Urothelium cell line (cell line): ENCODE measurements at regions not wholly inside any gene's neighbourhood (a gene's known extent, or its start where the extent isn't known, plus 50 kb on each side); places are given as distances from the start of the nearest gene placed in this dataset.

Experiments used
- DNase-seq: peaks from one replicate; pipeline ENCODE4 v3.0.0; 2011; ENCODE audit warnings: low spot score, mixed read lengths
- FAIRE-seq: peaks from 2 replicates; lab custom pipeline; 2011; peaks lifted over from hg19 to GRCh38; lab: Jason Lieb, UNC

DNA sequence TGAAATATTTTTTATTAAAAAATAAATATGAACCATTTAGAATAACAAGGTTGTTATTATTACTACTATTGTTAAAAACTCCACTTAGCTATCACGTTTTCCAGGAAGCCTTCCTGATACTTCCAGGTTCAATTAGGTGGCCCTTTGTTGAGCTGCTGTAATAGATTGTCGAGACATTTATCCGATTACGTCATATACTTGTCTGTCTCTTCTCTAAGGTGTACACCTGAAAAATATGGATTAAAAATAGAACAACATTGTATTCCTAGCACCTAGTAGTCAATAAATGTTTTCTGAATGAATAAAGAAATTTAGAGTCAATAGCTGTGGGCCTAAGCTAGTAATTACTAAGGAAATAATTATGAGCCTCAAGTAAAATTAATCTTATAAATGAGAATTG lies 359.6 kb downstream of the RNF144B start:
- DNase-seq (no peak), FAIRE-seq (no peak)

DNA sequence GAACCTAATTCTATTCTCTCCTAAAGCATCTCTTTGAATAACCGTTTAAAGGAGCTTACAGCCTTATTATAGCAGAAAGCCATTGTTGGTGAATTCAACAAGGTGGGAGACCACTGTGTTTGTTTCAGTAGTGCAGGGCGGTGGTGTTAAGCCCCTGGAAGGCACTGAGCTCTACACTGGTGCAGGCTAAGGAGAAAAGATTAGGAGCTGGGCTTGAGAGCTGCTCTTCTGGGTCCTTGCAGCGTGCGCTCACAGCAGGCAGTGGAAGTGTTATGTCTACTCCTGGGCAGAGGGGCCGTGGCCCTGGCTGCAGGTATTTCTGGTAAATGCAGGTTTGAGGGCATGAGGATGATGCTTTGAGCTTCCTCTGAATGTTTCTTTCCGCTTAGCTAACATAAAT lies 361.2 kb downstream of the RNF144B start:
- FAIRE-seq (no peak), DNase-seq (no peak)

DNA sequence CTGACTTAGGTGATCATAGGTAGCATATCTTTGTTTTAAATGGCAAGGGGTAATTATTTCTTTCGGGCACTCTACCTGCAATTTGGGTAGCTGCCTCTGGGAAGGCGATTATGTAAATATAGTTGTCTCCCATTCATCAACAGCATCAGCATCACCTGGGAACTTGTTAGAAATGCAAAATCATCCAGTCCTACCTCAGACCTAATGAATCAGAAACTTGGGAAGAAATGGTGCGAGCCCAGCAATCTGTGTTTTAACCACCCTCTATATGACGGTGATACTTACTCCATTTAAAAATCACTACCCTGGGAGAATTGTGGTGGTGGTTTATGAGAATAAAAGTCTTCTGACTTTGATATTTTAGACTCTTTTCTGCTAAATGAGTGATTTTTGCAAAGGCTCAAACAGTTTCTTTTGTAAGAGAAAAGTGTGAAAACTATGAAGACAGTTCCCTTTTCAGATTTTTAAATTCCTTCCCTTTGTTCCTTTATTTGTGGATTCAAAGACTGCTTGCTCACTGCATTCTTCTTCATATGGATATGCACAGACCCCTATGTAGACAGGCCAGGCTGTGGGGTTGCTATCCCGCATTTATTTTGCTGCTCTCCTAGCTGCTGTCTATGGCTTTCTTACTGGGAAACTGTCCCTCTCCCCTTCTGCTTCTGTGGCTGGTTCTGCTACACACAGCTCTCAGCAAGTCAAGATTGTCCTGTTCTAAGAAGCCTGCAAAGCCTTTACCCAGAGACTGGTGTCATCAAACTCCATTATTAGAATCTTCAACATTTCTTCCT lies 365.3 kb downstream of the RNF144B start:
- no peak for DNase-seq
- FAIRE-seq, result no peak

DNA sequence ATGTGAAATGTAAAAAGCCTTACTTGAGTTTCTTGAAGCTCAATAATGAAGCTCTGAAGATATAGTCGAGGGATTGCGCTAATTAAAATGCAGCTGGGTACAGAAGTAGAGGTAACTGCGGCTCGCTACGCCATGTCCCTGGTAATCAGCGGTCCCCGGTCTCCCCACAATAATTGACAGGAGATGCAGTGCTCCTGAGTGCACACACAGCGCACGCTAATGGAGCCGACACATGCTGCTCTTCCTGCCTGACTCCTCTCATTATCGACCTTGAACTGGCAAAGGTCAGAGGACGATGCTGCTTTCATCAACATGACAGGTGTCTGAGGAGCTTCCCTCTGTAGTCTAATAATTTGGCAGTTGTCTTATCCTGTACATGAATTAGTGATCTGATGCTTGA lies 365.9 kb downstream of the RNF144B start:
- FAIRE-seq (no peak), DNase-seq (no peak)

DNA sequence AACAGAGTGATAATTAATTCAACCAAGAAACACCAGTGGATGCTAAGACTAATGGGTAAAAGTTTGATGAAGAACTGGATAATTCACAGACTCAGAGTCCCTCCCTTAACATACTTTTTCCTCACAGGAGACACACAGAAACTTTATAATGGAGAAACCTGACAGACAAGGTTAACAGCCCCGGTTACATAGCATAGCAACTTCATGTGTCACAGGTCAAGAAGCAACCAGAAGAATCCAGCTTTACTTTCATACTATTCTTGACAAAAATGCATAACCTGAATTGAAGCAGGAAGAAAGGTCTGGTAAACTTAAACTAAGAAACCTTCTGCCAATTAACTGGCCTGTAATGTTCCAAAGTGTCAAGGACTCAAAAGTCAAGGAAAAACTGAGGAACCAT lies 375.9 kb downstream of the RNF144B start:
- DNase-seq (no peak), FAIRE-seq (no peak)

DNA sequence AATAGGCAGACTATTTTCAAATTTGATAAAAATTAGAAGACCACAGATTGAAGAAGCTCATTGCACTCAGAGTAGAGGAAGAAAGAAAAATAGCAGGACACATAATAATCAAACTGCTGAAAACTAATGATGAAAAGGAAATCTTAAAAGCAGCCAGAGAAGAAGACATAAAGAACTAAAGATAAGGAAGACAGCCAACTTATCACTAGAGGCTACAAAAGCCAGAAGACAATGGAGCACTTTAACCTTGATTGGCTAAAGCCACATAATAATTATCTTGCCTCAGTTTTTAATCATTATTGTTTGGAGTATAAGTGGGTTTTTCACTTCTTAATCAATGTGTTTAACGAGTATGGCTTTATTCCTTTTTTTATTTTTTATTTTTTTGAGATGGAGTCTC lies 397.6 kb downstream of the RNF144B start:
- DNase-seq, result no peak
- no peak for FAIRE-seq

DNA sequence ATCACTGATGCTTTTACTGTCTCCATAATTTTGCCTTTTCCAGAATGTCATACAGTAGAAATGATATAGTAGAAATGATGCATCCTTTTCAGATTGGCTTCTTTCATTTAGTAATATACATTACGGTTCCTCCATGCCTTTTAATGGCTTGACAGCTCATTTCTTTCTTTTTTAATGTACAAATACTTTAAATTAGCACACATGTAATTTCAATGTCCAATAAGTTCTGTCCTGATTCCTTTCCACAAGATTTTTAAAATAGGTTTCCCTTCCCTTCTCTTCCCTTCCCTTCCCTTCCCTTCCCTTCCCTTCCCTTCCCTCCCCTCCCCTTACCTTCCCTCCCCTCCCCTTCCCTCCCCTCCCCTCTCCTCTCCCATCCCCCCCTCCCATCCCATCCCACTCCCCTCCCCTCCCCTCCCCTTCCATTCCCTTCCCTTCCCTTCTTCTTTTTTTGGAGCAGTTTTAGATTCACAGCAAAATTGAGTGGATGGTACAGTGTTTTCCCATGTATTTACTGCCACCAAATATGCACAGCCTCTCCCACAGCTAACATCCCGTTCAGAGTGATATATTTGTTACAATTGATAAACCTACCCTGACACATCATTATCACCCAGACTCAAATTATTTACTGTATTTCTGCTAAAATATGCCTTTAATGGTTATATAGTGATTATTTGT lies 398.8 kb downstream of the RNF144B start:
- no peak for FAIRE-seq
- DNase-seq, result no peak

DNA sequence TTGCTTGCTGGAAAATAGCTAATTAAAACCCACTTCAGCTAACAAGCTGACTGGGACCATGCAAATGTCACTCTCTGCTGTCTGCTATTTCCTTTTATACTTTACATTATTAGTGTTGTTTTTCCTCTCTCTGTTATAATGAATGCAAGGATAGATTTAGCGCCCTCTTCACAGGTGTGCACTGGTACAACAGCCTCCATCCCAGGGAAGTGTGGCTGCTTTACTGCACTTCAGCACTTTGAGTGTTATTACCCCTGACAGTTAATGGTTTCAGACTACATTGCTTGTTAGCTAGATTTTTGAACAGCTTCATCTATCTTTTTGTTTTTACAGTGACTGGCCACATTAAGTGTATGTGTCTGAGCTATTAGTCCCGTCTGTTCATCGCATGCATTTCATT lies 405.7 kb downstream of the RNF144B start:
- DNase-seq, result no peak
- no peak for FAIRE-seq

GRCh38 chr6:18795726-18796125 lies 408.6 kb downstream of the RNF144B start:
- no peak for DNase-seq
- FAIRE-seq, result no peak

DNA sequence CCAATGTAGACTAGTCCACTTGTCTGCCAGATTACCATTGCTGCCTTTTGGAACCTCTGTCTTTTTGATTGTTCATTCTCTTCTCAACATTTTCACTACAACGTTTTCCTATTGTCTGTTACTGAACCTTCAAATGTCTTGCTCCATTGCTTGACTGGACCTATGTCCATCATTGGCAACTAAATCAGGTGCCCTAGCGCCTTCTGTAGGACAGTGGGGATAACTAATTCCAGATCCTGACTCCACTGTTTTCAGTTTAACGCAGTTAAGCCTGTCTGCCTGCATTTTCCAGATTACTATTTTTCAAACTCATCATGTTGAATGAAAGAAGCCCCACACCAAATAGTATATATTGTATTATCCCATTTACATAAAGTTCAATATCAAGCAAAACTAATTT lies 433.6 kb downstream of the RNF144B start:
- no peak for FAIRE-seq

GRCh38 chr6:18823782-18824386 lies 436.7 kb downstream of the RNF144B start:
- FAIRE-seq (no peak), DNase-seq (peak; percentile 15)

More for the DNA sequence above, 433.6 kb downstream of the RNF144B start:
- DNase-seq, result no peak

DNA sequence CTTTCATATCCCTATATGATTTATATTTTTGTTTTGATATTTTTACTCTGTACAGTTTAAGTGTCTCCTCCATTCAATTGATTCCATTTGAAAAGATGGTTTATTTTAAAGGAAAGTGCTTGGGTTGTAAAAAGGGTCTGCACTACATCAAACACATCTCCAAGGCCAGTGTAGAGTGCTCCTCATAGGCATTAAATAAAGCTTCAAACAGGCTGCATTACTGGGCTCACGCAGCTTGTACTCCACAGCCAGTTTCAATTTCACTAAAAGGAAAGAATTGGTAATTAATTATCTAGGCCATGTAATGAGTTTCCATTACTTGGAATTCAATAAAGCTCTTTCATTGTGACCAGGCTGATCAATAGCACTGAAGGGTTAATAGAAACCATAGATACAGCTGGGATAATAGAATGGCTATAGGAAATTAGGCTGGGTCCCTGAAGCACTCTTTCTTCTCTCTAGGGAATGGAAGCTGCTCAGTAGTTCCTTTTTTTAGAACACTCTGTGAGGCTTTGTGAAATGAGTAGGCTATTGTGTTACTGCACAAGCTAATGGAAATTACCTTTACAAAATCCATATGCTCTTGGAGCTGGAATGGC lies 442.2 kb downstream of the RNF144B start:
- FAIRE-seq (no peak), DNase-seq (no peak)

DNA sequence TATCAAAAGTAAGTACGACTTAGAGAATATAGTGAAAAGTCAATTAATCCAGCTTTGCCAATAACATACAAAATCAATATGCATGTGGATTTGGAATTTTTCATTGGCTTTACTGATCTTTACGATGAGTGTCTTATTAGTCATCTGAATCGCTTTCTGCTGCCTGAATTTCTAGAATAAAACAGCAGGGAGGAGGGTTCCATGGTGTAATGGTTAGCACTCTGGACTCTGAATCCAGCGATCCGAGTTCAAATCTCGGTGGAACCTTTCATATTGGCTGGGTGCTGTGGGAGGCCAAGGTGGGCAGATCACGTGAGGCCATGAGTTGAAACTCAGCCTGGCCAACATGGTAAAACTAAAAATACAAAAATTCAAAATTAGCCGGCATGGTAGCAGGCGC lies 448.8 kb downstream of the RNF144B start:
- FAIRE-seq (no peak), DNase-seq (no peak)

DNA sequence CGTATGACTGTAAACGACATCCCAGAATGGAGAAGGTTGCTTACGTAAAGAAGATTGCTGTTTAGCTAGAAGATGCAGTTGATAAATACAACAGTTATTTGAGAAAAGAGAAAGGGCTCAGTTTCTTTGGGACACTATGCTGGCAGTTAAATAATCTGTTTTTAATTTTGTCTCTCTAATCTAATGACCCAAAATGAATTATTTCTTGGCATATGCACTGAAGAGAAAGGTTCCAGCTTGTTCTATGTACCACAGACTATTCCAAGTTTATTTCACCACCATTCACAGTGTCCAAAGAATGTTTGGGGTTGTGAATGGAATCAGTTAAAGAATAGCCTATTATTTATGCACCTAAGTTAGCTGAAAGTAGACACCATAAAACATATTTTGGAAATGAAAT lies 449.9 kb downstream of the RNF144B start:
- no peak for FAIRE-seq

GRCh38 chr6:18842534-18842933 lies 455.4 kb downstream of the RNF144B start:
- DNase-seq, result no peak

More for the DNA sequence above, 449.9 kb downstream of the RNF144B start:
- DNase-seq, result no peak

DNA sequence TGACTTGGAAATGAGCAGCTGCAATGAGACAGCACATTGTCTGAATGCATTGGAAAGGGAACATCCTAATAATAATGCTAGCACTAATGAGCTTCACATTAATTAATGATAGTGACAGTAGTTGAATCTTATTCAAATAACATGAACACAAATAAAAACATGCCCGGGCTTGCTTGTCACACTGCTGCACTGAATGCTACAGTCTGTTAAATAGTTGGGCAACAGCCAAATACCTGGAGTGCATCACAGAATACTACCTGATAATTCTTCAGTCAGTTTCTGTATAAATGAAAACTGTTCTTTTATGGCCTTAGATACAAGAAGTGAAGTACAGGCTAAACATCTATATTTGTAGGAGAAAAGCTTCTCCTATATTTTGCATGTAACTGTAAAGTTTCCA lies 458.7 kb downstream of the RNF144B start:
- no peak for DNase-seq
- no peak for FAIRE-seq

More at GRCh38 chr6:18842534-18842933, 455.4 kb downstream of the RNF144B start:
- no peak for FAIRE-seq

DNA sequence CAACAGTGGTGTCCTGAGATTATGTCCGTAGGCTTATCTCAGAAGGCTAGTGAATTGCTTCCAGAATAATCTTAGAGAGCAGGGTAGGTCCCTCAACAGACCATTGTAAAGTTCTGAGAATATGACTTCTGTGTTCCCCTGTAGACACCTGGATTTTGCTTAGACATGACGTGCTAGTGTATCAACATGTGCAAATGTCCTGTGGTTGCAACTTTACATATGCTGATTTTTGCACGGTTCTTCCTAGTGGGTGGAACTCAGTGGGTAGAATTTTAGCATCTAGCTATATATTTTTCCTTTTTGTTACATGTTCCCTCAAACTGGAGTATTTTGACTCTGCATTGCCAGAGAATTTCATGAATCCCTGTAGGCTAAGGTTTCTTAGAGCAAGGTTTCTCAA lies 459.2 kb downstream of the RNF144B start:
- no peak for DNase-seq
- FAIRE-seq, result no peak

GRCh38 chr6:18861204-18861603 lies 474.1 kb downstream of the RNF144B start:
- no peak for DNase-seq

DNA sequence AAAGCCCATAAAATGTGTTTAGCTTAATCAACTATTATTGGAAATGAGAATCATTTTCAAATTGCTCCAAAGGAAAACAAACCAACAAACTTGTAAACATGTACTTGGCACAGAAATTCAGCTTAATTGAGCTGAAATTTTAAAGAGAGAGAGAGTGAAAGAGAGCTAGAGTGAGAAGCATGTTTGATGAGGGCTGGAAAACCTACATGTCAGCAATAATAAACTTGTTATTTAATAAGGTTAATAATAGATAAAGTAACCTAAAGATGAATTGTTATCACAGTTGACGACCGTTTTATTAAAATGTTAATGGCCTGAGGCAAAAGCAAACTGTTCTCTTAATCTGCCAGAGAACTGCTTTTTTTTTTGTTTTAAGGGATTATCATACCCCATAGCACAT lies 496.1 kb downstream of the RNF144B start:
- no peak for DNase-seq
- FAIRE-seq, result no peak

More at GRCh38 chr6:18861204-18861603, 474.1 kb downstream of the RNF144B start:
- no peak for FAIRE-seq

DNA sequence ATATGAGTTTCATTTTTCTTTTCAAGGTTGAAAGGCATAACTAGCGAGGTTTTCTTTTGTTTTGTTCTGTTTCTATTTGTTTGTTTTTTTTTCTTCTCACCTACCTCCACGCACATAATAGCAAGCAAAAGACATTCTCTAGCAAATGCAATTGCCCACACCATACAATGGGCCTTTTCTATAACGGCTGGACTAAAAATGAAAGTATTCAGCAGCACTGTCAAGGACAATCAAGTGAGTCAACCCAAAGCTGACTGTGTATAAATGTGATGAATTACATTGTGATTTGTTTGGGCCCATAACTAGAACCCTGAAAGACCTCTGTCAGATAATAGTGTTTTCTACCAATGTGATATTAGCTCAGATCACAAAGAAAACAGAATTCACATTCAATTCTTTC lies 496.7 kb downstream of the RNF144B start:
- no peak for DNase-seq
- FAIRE-seq, result no peak

DNA sequence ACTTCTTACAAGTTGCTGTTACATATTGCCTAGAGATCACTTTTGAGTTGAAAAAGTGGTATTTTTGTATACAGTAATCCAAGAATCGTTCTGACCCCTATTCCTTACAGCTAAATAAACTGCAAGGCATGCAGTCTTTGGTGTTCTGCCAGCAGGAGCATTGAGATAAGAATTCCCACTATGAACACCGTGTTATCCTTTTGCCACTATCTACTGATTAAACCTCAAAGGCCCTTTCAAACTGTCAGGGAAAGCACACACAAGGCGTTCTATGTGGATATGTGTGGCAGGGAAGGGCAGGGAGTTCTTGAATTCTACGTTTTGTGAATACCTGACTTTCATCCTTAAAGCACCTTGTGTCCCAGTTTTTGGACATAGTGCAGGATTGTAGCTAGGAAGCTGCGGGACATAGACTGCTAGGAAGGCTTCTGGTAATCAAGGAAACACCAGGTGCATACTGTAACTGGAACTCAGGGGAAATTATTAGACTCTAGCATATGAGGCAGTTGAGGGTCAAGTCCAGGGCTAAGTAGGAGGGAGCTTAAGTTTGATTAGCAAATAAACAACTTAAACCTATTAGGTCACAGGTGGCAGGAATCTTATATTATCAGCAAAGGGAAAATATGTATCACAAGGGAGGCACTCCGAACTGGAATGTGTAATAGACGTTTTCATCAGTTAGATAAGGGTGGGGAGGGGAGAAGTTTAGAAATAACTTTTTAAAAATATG lies 506.6 kb downstream of the RNF144B start:
- FAIRE-seq (no peak), DNase-seq (no peak)
